LHCN-M2 (cell line): ENCODE measurements at regions not wholly inside any gene's neighbourhood (a gene's known extent, or its start where the extent isn't known, plus 50 kb on each side); places are given as distances from the start of the nearest gene placed in this dataset.
"Not testable (repeated sequence)": the region's sequence is repeated elsewhere in the genome, so short reads cannot be mapped to it uniquely, and the experiment has no call there.

ENCODE experiments used
- DNase-seq: peaks from one replicate; pipeline ENCODE4 v3.0.0-alpha.2; 2012; ENCODE audit warnings: low read depth

- no peak for DNase-seq
These were observed 318.8 kb upstream of the NAALADL2 start for GRCh38 chr3:174540116-174540908.

- no peak for DNase-seq
These were observed 317.3 kb upstream of the NAALADL2 start for GRCh38 chr3:174541708-174542315.

- no peak for DNase-seq
These were observed 311.2 kb upstream of the NAALADL2 start for GRCh38 chr3:174547801-174548435.

- DNase-seq: no peak
These were observed 310.1 kb upstream of the NAALADL2 start for GRCh38 chr3:174548841-174549623.

- peak; percentile 3 for DNase-seq
These were observed 277.6 kb upstream of the NAALADL2 start for GRCh38 chr3:174581558-174581957.

- no peak for DNase-seq
These were observed 275.7 kb upstream of the NAALADL2 start for GRCh38 chr3:174583396-174583795.

GRCh38 chr3:174587137-174587536 is 272.0 kb upstream of the NAALADL2 start:
- not testable (repeated sequence) for DNase-seq

- no peak for DNase-seq
These were observed 262.6 kb upstream of the NAALADL2 start for GRCh38 chr3:174596447-174596982.

- no peak for DNase-seq
These were observed 260.2 kb upstream of the NAALADL2 start for GRCh38 chr3:174598885-174599439.

GRCh38 chr3:174613173-174613572 is 246.0 kb upstream of the NAALADL2 start:
- DNase-seq: no peak

- no peak for DNase-seq
These were observed 245.1 kb upstream of the NAALADL2 start for GRCh38 chr3:174614036-174614435.

- no peak for DNase-seq
These were observed 240.6 kb upstream of the NAALADL2 start for GRCh38 chr3:174618368-174619080.

GRCh38 chr3:174619239-174619638 is 239.9 kb upstream of the NAALADL2 start:
- no peak for DNase-seq

GRCh38 chr3:174620138-174620537 is 239.0 kb upstream of the NAALADL2 start:
- peak; percentile 50 for DNase-seq

GRCh38 chr3:174620855-174621472 is 238.2 kb upstream of the NAALADL2 start:
- DNase-seq: no peak

- DNase-seq: no peak
These were observed 225.8 kb upstream of the NAALADL2 start for GRCh38 chr3:174633342-174633741.

- DNase-seq: no peak
These were observed 222.7 kb upstream of the NAALADL2 start for GRCh38 chr3:174636451-174636850.

GRCh38 chr3:174639406-174639805 is 219.7 kb upstream of the NAALADL2 start:
- DNase-seq: no peak

- DNase-seq: no peak
These were observed 219.2 kb upstream of the NAALADL2 start for GRCh38 chr3:174639970-174640369.

- DNase-seq: no peak
These were observed 218.2 kb upstream of the NAALADL2 start for GRCh38 chr3:174640932-174641331.
